Cardiac muscle cell (in vitro differentiated cells and primary cell): ENCODE measurements at regions not wholly inside any gene's neighbourhood (a gene's known extent, or its start where the extent isn't known, plus 50 kb on each side); places are given as distances from the start of the nearest gene placed in this dataset.
"Not testable (repeated sequence)": the region's sequence is repeated elsewhere in the genome, so short reads cannot be mapped to it uniquely, and the experiment has no call there.

Source experiments
- DNase-seq, 2 donors: peaks; one replicate each; pipeline versions ENCODE4 v3.0.0 to v3.0.0-alpha.2; 2010 to 2017; ENCODE audit warnings: low read depth in 1 of 2, low spot score in 1 of 2
- H3K27ac ChIP-seq: fragments of 200-600 bp; sonication (generic); 2 replicates; pipeline ENCODE4 v1.5.1; 2016
- H3K27me3 ChIP-seq: fragments of 200-600 bp; sonication (generic); 2 replicates; pipeline ENCODE4 v1.6.0; 2016; ENCODE audit warnings: control low read depth
- H3K36me3 ChIP-seq: fragments of 200-600 bp; sonication (generic); 2 replicates; pipeline ENCODE4 v1.5.1; 2016; ENCODE audit warnings: control low read depth
- H3K4me1 ChIP-seq: fragments of 200-600 bp; sonication (generic); 2 replicates; pipeline ENCODE4 v1.8.1; 2017; ENCODE audit warnings: low read depth, mild to moderate bottlenecking, mixed run types
- H3K4me3 ChIP-seq: fragments of 200-600 bp; sonication (generic); 2 replicates; pipeline ENCODE4 v1.5.1; 2016; ENCODE audit warnings: mild to moderate bottlenecking
- H3K9me3 ChIP-seq: fragments of 200-600 bp; sonication (generic); 2 replicates; pipeline ENCODE4 v1.5.1; 2017; ENCODE audit warnings: low read depth, mild to moderate bottlenecking, control low read depth

GRCh38 chr9:66830777-66831497 lies 69.6 kb upstream of the ZNF658 start:
- not testable (repeated sequence) for H3K27me3 ChIP-seq, H3K4me1 ChIP-seq, H3K27ac ChIP-seq, DNase-seq, H3K4me3 ChIP-seq, H3K36me3 ChIP-seq, H3K9me3 ChIP-seq

GRCh38 chr9:66832222-66832621 lies 68.3 kb upstream of the ZNF658 start:
- not testable (repeated sequence) for H3K27me3 ChIP-seq, H3K4me3 ChIP-seq, H3K27ac ChIP-seq, DNase-seq, H3K36me3 ChIP-seq, H3K4me1 ChIP-seq, H3K9me3 ChIP-seq

- H3K4me3 ChIP-seq, result not testable (repeated sequence)
Observed at GRCh38 chr9:66837242-66837937, 63.1 kb upstream of the ZNF658 start.

More at GRCh38 chr9:66837242-66837937, 63.1 kb upstream of the ZNF658 start:
- not testable (repeated sequence) for H3K4me1 ChIP-seq, DNase-seq, H3K36me3 ChIP-seq, H3K9me3 ChIP-seq, H3K27ac ChIP-seq, H3K27me3 ChIP-seq
